ENCODE measurements at regions not wholly inside any gene's neighbourhood (a gene's known extent, or its start where the extent isn't known, plus 50 kb on each side); places are given as distances from the start of the nearest gene placed in this dataset.

DNA sequence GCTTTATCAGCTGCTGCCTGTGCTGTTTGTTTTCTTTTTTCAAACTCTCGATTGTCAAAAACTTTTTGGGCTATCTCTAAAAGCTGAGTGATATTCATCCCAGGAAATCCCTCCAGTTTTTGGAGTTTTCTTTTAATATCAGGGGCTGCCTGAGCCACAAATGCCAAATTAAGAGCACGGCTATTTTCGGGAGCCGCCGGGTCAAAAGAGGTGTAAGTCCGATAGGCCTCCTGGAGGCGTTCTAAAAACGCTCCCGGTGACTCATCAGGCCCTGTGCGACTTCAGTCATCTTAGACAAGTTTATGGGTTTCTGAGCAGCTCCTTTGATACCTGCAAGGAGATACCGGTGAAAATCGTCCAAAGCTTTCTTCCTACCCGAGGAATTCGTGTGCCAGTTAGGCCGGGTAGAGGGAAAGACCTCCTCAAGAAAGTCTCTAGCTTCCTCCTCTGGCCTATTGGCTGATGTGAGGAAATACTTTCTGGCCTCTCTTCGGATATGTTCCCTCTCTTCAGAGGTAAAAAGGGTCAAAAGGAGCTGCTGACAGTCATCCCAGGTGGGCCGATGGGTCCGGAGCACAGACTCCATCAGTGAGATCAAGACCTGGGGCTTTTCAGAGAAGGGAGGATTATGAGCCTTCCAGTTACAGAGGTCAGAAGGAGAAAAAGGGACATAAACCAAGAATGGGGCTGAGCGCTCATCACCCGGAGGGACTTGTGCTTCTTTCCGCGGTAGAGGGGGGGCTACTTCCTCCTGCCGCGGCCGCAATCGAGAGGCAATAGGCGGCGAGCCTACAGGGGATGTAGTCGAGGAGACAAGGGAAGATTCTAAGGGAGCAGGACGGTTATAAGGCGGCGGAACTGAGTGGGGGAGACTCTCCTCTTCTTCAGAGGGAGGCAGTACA is 151.1 kb downstream of the TRIM27 start:
- DNase-seq, result no peak
- TF ChIP-seq CTCF (IDR thresholded peaks at IDR 0.05), result no peak
- Mint-ChIP-seq H3K36me3 (ENCODE audit: low read depth) (peaks cover 4% of the 10 kb centered on the region; the same call in 1 of the 2 replicates), H3K4me1 (ENCODE audit: low read depth) (peaks cover 21% of the 10 kb centered on the region), H3K27ac (no peak overlapping the region), H3K27me3 (ENCODE audit: insufficient read depth) (peaks cover 68% of the 10 kb centered on the region), H3K4me3 (no peak overlapping the region; the same call in 1 of the 2 replicates), H3K9me3 (no peaks in the 10 kb centered on the region)

DNA sequence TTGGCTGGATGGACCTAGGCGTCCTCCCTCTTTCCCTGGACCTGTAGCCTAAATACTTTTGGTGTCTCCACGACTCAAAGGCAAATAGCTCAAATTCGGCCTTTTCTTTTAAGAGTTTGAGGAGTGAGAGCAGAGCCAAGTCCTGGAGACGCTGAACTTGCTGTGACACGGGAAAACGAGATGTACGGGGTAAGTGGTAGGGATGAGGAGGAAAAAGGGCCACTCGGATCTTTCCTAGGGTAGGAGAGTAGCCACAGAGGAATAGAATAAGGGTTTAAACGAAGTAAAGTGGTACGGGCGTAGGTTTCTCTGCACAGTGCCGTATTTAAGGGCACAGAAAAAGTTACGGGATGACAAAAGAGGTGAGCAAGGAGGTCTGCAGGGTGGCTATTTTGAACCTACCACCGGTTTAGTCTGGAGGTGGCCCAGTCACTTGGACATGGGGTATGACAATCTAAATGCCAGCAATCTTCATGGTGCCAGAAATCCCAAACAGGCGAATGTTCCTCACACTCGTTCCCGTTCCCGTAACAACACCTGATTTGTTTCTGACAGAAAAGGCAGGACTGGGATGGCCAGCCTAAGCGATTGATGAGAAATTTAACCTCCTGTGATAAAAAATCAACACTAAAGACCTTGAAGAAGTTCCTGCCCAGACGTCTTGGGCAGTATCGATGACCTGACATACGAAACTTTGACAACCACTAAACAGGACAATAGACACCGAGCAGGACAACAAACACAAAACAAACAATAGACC is 149.3 kb downstream of the TRIM27 start:
- Mint-ChIP-seq H3K27ac (no peak overlapping the region), H3K4me1 (ENCODE audit: low read depth) (peaks cover 18% of the 10 kb centered on the region), H3K4me3 (no peak overlapping the region), H3K9me3 (no peaks in the 10 kb centered on the region), H3K36me3 (ENCODE audit: low read depth) (peaks cover 4% of the 10 kb centered on the region; the same call in 1 of the 2 replicates), H3K27me3 (ENCODE audit: insufficient read depth) (peaks cover 68% of the 10 kb centered on the region)
- DNase-seq, result no peak
- TF ChIP-seq CTCF (IDR thresholded peaks at IDR 0.05), result no peak

DNA sequence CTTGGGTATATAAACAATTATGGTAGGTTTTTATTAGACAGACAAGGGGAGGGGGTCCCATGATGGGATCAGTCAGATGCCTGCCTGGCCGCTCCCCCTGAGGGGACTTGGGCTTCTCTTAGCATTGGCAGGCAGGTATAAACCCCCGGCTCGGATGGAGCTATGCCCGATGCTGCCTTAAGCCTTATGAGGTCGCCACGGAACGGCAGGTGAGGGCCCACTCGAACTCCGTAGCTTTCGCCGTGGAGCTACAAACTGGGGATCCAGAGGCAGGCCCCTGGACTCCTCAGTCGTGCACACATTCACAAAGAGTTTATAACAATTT is 148.8 kb downstream of the TRIM27 start:
- DNase-seq, result no peak
- no peak overlapping the region for H3K27ac Mint-ChIP-seq
- TF ChIP-seq CTCF (IDR thresholded peaks at IDR 0.05), result no peak
- peaks cover 13% of the 10 kb centered on the region for H3K4me1 Mint-ChIP-seq (ENCODE audit: low read depth)
- peaks cover 63% of the 10 kb centered on the region for H3K27me3 Mint-ChIP-seq (ENCODE audit: insufficient read depth)
- H3K4me3 Mint-ChIP-seq, result no peak overlapping the region
- peaks cover 4% of the 10 kb centered on the region; the same call in 1 of the 2 replicates for H3K36me3 Mint-ChIP-seq (ENCODE audit: low read depth)
- no peaks in the 10 kb centered on the region for H3K9me3 Mint-ChIP-seq

DNA sequence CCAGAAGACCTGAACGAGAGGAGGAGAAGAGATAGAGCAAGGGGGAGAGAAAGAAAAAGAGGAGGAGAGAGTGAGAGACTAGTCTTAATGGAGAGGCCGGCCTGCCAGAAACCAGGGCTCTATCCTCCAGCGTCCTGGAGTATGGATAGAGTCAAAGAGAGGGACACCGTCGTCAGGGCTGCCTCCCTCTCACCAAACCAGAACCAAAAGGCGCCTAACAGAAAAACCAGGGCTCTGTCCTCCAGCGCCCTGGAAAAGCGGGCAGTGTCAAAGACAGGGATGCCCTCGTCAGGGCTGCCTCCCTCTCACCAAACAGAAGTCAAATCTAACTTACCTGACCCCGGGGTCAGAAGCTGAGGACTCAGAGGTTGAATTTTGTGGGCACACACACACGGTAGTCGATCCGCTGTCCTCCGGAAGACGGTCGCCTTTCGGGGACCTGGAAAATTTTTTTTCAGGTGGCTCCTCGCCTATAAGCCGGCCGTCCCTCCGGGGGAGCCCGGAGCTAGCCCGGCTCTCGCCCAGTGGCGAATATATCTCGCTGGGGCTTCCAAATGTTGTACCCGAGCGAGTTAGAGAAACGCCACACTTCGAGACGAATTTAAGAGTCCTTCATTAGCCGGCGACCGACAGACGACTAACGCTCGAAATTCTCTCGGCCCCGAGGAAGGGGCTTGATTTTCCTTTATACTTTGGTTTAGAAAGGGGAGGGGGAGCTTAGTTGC is 148.2 kb downstream of the TRIM27 start:
- H3K27me3 Mint-ChIP-seq (ENCODE audit: insufficient read depth), result peaks cover 58% of the 10 kb centered on the region
- no peak overlapping the region for H3K27ac Mint-ChIP-seq
- H3K9me3 Mint-ChIP-seq, result no peaks in the 10 kb centered on the region
- H3K4me3 Mint-ChIP-seq, result no peak overlapping the region
- DNase-seq, result no peak
- H3K4me1 Mint-ChIP-seq (ENCODE audit: low read depth), result peaks cover 12% of the 10 kb centered on the region; the same call in 1 of the 2 replicates
- no peak for TF ChIP-seq CTCF (IDR thresholded peaks at IDR 0.05)
- H3K36me3 Mint-ChIP-seq (ENCODE audit: low read depth), result peaks cover 4% of the 10 kb centered on the region; the same call in 1 of the 2 replicates
